22Rv1 (cell line): ENCODE measurements at regions not wholly inside any gene's neighbourhood (a gene's known extent, or its start where the extent isn't known, plus 50 kb on each side); places are given as distances from the start of the nearest gene placed in this dataset.

ENCODE experiments used
- H3K27ac ChIP-seq: fragments of 450-650 bp; 2 replicates; pipeline ENCODE4 v1.5.1; 2017
- ZFX ChIP-seq: fragments of 450-650 bp; IDR thresholded peaks from 2 replicates; pipeline ENCODE4 v1.6.1; 2017; ENCODE audit warnings: antibody characterized with exemption, borderline replicate concordance
- TF ChIP-seq, protein P1 (sequence below): fragments of 450-650 bp; IDR thresholded peaks from 2 replicates; pipeline ENCODE4 v1.5.1; 2017; ENCODE audit warnings: mild to moderate bottlenecking

- no peak overlapping the region for H3K27ac ChIP-seq
- TF ChIP-seq ZFX = no peak
- TF ChIP-seq, protein P1, sequence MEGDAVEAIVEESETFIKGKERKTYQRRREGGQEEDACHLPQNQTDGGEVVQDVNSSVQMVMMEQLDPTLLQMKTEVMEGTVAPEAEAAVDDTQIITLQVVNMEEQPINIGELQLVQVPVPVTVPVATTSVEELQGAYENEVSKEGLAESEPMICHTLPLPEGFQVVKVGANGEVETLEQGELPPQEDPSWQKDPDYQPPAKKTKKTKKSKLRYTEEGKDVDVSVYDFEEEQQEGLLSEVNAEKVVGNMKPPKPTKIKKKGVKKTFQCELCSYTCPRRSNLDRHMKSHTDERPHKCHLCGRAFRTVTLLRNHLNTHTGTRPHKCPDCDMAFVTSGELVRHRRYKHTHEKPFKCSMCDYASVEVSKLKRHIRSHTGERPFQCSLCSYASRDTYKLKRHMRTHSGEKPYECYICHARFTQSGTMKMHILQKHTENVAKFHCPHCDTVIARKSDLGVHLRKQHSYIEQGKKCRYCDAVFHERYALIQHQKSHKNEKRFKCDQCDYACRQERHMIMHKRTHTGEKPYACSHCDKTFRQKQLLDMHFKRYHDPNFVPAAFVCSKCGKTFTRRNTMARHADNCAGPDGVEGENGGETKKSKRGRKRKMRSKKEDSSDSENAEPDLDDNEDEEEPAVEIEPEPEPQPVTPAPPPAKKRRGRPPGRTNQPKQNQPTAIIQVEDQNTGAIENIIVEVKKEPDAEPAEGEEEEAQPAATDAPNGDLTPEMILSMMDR = no peak
Measured at GRCh38 chr6:158257425-158257759, 54.9 kb upstream of the TULP4 start.

GRCh38 chr6:158257781-158258180, 54.5 kb upstream of the TULP4 start:
- TF ChIP-seq ZFX = no peak
- TF ChIP-seq, protein P1 = no peak
- no peak overlapping the region for H3K27ac ChIP-seq

GRCh38 chr6:158259136-158259535, 53.1 kb upstream of the TULP4 start:
- no peak overlapping the region for H3K27ac ChIP-seq
- no peak for TF ChIP-seq ZFX
- TF ChIP-seq, protein P1 = no peak

DNA sequence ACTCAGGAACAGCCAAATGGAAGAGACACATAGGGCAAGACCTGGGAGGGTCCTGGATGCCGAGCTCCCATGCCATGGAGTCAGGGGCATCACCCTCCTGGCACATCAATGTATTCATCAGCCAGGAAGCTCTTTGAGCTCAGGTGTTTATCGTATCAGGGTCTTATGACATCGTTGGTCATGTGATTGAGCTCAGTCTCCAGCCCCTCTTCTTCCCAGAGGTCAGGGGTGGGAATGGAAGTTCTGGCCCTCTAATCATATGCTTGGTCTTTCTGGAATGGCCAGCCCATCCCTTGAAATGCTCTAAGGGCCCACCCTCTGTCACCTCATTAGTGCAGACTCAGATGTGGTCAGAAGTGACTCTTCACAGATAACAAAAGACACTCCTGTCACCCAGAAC, 52.4 kb upstream of the TULP4 start:
- no peak overlapping the region for H3K27ac ChIP-seq
- TF ChIP-seq, protein P1 = no peak
- no peak for TF ChIP-seq ZFX

GRCh38 chr6:158262082-158262481, 50.2 kb upstream of the TULP4 start:
- TF ChIP-seq, protein P1 = no peak
- no peak for TF ChIP-seq ZFX
- no peak overlapping the region for H3K27ac ChIP-seq
